NCI-H1436 treated with DMSO at 0.1 percent for 48 hours (cell line): ENCODE measurements at regions not wholly inside any gene's neighbourhood (a gene's known extent, or its start where the extent isn't known, plus 50 kb on each side); places are given as distances from the start of the nearest gene placed in this dataset.

ENCODE experiments used
- DNase-seq: peaks from one replicate; lab custom pipeline; 2025; lab: John Stamatoyannopoulos, UW

DNA sequence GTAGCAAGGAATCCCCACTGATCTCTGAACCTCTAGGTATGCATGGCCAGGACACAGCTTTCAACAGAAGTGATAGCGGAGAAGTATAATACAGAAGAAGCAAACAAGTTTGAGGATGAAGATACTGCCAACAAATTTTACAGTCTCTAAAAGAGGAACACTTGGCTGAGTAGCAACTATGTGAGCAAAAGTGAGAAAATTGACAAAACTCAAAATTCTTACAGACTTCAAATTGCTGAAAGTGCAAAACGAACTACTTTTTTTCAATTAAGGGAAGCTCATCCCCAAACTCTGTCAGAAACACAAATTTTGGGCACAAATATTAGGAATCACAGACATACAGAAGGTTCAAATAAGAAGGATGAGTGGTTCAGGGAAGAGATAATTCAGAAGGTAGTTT is 1324.6 kb downstream of the LRFN5 start:
- no peak for DNase-seq

DNA sequence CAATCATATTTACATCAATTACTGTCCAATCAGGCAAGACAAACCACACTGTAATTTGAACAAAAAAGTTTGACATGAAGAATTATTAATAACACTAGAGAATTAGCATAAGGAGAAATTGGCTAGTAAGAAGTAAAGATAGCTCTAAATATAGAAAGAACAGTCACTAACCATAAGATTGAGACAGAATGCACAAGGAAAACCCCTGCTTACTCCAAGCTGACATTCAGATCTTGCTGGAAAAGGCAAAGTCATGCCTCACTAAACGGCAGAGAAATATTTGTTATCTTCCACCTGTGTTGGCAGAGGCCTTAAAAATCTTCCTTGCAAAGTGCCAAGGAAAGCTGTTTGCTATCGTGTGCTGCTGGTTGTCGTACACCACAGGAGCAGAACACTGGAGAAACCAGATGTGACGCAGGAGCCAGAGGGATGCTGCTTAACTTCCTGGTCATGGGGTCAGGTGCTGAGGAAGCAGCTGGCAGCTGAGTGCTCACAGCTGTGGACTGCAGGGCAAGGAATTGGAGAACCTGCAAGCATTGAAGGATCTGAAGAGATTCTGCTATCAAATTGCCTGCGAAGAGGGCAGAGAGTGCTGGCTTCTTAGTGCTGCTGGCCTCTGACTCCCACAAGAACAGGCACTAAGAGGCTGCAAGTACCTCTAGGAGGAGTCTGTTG is 1323.3 kb downstream of the LRFN5 start:
- DNase-seq, result no peak

GRCh38 chr14:42927313-42927712 is 1320.6 kb downstream of the LRFN5 start:
- no peak for DNase-seq

- no peak for DNase-seq
Measured at GRCh38 chr14:42921901-42922300, 1315.2 kb downstream of the LRFN5 start.

- DNase-seq, result no peak
Measured at GRCh38 chr14:42918615-42919014, 1311.9 kb downstream of the LRFN5 start.

GRCh38 chr14:42911642-42912041 is 1305.0 kb downstream of the LRFN5 start:
- DNase-seq, result no peak

DNA sequence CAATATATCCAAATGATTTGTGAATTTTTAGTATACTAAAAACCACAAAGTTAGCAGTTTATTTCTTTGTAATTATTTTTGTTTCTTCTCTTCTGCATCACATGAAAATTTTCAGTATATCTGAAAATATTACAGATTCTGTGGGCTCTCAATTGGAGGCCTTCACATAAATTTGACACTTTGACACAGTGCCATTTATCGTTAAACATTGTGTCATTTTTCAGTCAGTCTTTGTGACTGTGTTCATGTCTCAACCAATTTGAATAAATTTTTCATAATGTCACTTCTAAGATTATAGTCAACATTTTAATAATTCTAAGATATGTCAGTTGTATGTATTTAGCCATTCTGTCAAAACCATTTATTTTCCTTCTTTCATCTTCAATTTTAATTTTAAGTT is 1303.0 kb downstream of the LRFN5 start:
- no peak for DNase-seq

DNA sequence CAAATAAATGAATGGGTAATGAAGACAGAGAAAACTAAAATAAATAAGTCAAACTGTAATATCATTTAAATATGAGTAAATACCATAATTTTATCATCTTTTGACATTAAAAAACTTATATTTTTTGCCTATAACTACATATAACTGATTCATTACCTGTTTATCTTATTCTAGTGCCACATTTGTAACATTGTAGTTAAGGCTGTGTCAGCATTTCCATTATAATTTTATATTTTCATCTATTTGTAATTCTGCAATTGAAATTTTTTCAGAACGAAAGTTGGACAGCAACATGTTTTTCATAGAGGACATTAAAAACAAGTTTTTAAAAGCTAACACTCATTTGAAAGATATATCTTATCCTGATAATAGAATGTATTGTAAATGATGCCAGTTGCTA is 1286.5 kb downstream of the LRFN5 start:
- DNase-seq, result no peak

DNA sequence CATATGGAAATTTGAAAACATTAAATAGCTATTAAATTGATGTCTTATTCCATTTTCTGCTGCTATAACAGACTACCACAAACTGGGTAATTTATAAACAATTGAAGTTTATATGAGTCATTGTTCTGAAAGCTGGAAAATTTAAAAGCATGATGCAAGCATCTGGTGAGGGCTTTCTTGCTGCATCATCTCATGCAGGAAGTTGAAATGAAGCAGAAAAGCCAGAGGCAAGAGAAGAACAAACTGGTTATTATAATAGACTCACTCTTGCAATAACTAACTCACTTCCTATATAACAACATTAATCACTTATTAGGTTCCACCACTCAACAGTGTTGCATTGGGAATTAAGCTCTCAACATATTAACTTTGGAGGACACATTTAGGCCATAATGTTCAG is 1277.4 kb downstream of the LRFN5 start:
- DNase-seq, result no peak

DNA sequence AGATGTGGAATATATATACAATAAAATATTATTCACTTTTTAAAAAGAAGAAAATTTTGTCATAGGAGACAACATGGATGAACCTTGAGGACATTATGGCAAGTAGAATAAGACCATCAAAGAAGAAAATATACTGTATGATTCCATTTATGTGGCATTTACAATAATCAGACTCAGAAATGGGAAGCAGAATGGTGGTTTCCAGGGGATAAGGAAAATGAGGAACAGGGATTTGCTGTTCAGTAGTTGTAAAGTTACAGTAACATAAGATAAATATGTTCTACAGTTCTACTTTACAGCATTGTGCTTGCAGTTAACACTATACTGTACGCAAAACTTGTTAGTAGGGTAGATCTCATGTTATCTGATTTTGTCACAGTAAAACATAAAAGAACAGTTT is 1271.0 kb downstream of the LRFN5 start:
- no peak for DNase-seq

DNA sequence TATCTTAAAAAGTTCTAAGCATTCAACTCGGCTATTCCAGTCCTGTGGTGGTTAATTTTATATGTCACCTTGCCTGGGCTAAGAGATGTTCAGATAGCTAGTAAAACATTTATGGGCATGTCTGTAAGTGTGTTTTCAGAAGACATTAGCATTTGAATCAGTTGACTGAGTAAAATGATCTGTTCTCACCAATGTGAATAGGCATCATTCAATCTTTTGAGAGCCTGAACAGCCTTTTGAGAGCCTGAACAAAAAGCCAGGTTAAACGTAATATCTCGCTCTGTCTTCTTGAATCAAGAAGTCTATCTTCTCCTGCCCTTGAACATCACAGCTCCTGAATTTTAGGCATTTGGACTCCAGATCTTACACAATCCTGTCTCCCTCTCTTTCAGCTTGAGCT is 1266.1 kb downstream of the LRFN5 start:
- peak; percentile 32 for DNase-seq

- no peak for DNase-seq
Measured at GRCh38 chr14:42869681-42870080, 1263.0 kb downstream of the LRFN5 start.

DNA sequence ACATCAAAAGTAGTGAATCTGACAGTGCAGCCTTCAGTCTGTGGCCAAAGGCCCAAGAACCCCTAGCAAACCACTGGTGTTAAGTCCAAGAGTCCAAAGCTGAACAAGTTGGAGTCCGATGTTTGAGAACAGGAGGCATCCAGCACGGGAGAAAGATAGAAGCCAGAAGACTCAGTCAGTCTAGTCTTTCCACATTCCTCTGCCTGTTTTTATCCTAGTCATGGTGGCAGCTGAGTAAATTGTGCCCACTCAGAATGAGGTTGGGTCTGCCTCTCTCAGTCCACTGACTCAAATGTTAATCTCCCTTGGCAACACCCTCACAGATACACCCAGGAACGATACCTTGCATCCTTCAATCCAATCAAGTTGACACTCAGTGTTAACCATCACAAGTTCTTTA is 1255.4 kb downstream of the LRFN5 start:
- DNase-seq, result no peak

- no peak for DNase-seq
Measured at GRCh38 chr14:42860371-42860770, 1253.7 kb downstream of the LRFN5 start.

- DNase-seq, result no peak
Measured at GRCh38 chr14:42856106-42856505, 1249.4 kb downstream of the LRFN5 start.

DNA sequence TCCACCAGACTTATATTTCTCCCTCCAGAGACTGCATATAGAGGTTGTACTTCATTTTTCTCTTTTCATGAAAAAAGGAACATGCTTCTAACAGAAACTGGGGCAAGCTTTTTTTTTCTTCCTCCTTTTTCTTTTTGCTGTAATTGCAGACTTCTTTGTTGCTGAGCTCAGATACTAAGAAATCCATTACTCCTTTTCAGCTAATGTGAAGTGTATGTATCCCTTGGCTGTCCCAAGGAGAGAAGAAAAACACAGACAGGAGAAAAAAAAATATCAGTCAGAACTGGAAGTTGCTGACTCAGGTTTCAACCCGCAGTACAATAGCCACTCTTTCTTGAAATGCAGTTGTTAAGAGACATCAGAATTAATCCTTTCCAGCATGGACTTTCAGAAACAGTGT is 1248.4 kb downstream of the LRFN5 start:
- no peak for DNase-seq

GRCh38 chr14:42854061-42854460 is 1247.4 kb downstream of the LRFN5 start:
- no peak for DNase-seq

- no peak for DNase-seq
Measured at GRCh38 chr14:42848652-42849051, 1242.0 kb downstream of the LRFN5 start.

GRCh38 chr14:42814817-42815216 is 1208.1 kb downstream of the LRFN5 start:
- no peak for DNase-seq

GRCh38 chr14:42806909-42807315 is 1200.2 kb downstream of the LRFN5 start:
- no peak for DNase-seq

DNA sequence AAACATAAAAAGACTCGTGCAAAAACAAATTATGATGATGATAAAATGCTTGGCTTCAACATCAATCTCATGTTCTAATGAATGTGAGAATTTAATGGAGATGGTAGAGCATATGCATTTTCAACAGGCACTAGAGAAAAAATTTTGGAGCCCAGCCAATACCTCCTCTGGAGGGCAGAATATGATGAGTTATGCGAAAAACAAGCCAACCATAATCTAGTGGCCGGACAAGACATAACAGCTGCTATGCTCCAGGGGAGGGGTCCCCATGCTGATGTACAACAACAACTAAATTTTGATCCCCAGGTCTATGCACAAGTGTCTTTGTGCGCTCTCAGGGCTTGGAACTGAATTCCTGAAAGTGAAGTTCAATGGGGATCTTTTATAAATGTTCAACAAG is 1197.5 kb downstream of the LRFN5 start:
- no peak for DNase-seq

- no peak for DNase-seq
Measured at GRCh38 chr14:42802346-42802745, 1195.7 kb downstream of the LRFN5 start.

GRCh38 chr14:42792166-42792565 is 1185.5 kb downstream of the LRFN5 start:
- no peak for DNase-seq

DNA sequence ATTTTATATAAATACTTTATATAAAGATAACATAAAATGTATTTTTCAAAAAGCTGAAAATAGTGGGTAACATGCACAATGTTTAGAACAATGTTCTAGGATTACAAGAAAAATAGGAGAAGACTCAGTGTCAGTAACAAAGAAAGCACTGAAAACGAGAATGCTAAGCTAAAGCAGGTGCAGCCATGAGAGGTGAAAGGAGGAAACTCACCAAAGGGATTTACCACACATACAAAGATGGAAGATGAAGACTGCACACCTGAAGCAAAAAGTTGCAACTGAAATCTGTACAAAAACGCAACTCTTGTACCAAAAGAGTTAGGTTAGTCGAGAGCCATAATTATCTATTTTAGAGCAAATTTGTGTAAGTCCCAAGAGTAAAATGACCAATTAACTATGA is 1176.1 kb downstream of the LRFN5 start:
- no peak for DNase-seq

- no peak for DNase-seq
Measured at GRCh38 chr14:42778984-42779383, 1172.3 kb downstream of the LRFN5 start.
